ENCODE measurements at regions not wholly inside any gene's neighbourhood (a gene's known extent, or its start where the extent isn't known, plus 50 kb on each side); places are given as distances from the start of the nearest gene placed in this dataset.
"Not testable (repeated sequence)": the region's sequence is repeated elsewhere in the genome, so short reads cannot be mapped to it uniquely, and the experiment has no call there.

GRCh38 chr12:90543841-90544240 lies 411.1 kb downstream of the CCER1 start:
- H3K27ac Mint-ChIP-seq (ENCODE audit: unreplicated experiment), result no peak overlapping the region
- Histone ChIP-seq H4K20me1 (ENCODE audit: insufficient read depth, low read length) (no peaks in the 10 kb centered on the region), H3K9ac (ENCODE audit: low read length) (no peak overlapping the region), H3K27ac (ENCODE audit: low read depth, low read length) (no peak overlapping the region), H3K9me3 (ENCODE audit: insufficient read depth, low read depth, low read length) (no peaks in the 10 kb centered on the region), H3K27me3 (ENCODE audit: insufficient read depth, low read length) (no peaks in the 10 kb centered on the region), H3K36me3 (ENCODE audit: insufficient read depth, low read length) (no peaks in the 10 kb centered on the region), H3K79me2 (ENCODE audit: insufficient read depth, low read length) (no peaks in the 10 kb centered on the region), H3K4me1 (ENCODE audit: insufficient read depth, low read length) (no peaks in the 10 kb centered on the region), H3K4me3 (ENCODE audit: insufficient read depth, low read depth, low read length) (no peak overlapping the region), H2AFZ (ENCODE audit: low read depth, low read length) (no peak overlapping the region), H3K4me2 (ENCODE audit: low read length) (no peak overlapping the region)
- FAIRE-seq, result no peak
- H3K4me3 Mint-ChIP-seq (ENCODE audit: unreplicated experiment), result no peak overlapping the region
- TF ChIP-seq CTCF (IDR thresholded peaks at IDR 0.05; ENCODE audit: insufficient read depth, low read depth, low read length) (no peak), EZH2 (IDR thresholded peaks at IDR 0.05; ENCODE audit: insufficient read depth, low read length) (no peak)
- no peaks in the 10 kb centered on the region for H3K27me3 Mint-ChIP-seq (ENCODE audit: low read depth, unreplicated experiment)
- peak; percentile 3 for DNase-seq (ENCODE audit: low read depth)
- no peaks in the 10 kb centered on the region for H3K4me1 Mint-ChIP-seq (ENCODE audit: low read depth, unreplicated experiment)
- no peaks in the 10 kb centered on the region for H3K36me3 Mint-ChIP-seq (ENCODE audit: low read depth, unreplicated experiment)
- no peaks in the 10 kb centered on the region for H3K9me3 Mint-ChIP-seq (ENCODE audit: unreplicated experiment)

DNA sequence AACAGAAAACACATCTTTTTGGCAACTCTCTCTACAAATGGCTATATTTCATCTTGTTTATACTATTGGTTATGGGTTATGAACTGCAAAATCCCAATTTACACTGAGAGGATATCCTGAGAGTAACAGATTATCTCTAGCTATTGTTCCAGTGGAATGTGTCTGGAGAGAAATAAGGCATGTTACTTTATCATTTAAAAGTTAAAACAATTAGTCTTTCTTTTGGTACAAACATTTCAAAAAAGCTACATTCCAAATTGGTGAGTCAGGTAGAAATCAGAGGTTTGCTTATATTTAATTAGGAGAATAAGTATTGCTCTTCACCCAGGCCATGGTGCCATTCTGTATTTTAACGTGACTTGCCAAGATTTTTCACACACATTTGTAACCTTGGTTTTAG lies 411.6 kb downstream of the CCER1 start:
- Mint-ChIP-seq H3K27me3 (ENCODE audit: low read depth, unreplicated experiment) (no peaks in the 10 kb centered on the region), H3K36me3 (ENCODE audit: low read depth, unreplicated experiment) (no peaks in the 10 kb centered on the region), H3K9me3 (ENCODE audit: unreplicated experiment) (no peaks in the 10 kb centered on the region), H3K27ac (ENCODE audit: unreplicated experiment) (no peak overlapping the region), H3K4me3 (ENCODE audit: unreplicated experiment) (no peak overlapping the region), H3K4me1 (ENCODE audit: low read depth, unreplicated experiment) (no peaks in the 10 kb centered on the region)
- Histone ChIP-seq H3K27ac (ENCODE audit: low read depth, low read length) (no peak overlapping the region), H2AFZ (ENCODE audit: low read depth, low read length) (no peak overlapping the region), H3K4me1 (ENCODE audit: insufficient read depth, low read length) (no peaks in the 10 kb centered on the region), H3K9me3 (ENCODE audit: insufficient read depth, low read depth, low read length) (no peaks in the 10 kb centered on the region), H4K20me1 (ENCODE audit: insufficient read depth, low read length) (no peaks in the 10 kb centered on the region), H3K79me2 (ENCODE audit: insufficient read depth, low read length) (no peaks in the 10 kb centered on the region), H3K4me3 (ENCODE audit: insufficient read depth, low read depth, low read length) (no peak overlapping the region), H3K27me3 (ENCODE audit: insufficient read depth, low read length) (no peaks in the 10 kb centered on the region), H3K4me2 (ENCODE audit: low read length) (no peak overlapping the region), H3K9ac (ENCODE audit: low read length) (no peak overlapping the region), H3K36me3 (ENCODE audit: insufficient read depth, low read length) (no peaks in the 10 kb centered on the region)
- peak; percentile 55 for DNase-seq (ENCODE audit: low read depth)
- no peak for FAIRE-seq
- TF ChIP-seq CTCF (IDR thresholded peaks at IDR 0.05; ENCODE audit: insufficient read depth, low read depth, low read length), result no peak
- TF ChIP-seq EZH2 (IDR thresholded peaks at IDR 0.05; ENCODE audit: insufficient read depth, low read length), result no peak

GRCh38 chr12:90542852-90543251 lies 412.1 kb downstream of the CCER1 start:
- not testable (repeated sequence) for H3K27me3 Mint-ChIP-seq (ENCODE audit: low read depth, unreplicated experiment); H3K4me2 ChIP-seq (ENCODE audit: low read length); H2AFZ ChIP-seq (ENCODE audit: low read depth, low read length); H3K9ac ChIP-seq (ENCODE audit: low read length); H3K9me3 Mint-ChIP-seq (ENCODE audit: unreplicated experiment); H3K4me3 Mint-ChIP-seq (ENCODE audit: unreplicated experiment); DNase-seq (ENCODE audit: low read depth); H3K4me1 Mint-ChIP-seq (ENCODE audit: low read depth, unreplicated experiment); H4K20me1 ChIP-seq (ENCODE audit: insufficient read depth, low read length); H3K4me1 ChIP-seq (ENCODE audit: insufficient read depth, low read length); H3K36me3 Mint-ChIP-seq (ENCODE audit: low read depth, unreplicated experiment); H3K79me2 ChIP-seq (ENCODE audit: insufficient read depth, low read length); H3K27ac ChIP-seq (ENCODE audit: low read depth, low read length); H3K9me3 ChIP-seq (ENCODE audit: insufficient read depth, low read depth, low read length); H3K27me3 ChIP-seq (ENCODE audit: insufficient read depth, low read length); H3K36me3 ChIP-seq (ENCODE audit: insufficient read depth, low read length); H3K4me3 ChIP-seq (ENCODE audit: insufficient read depth, low read depth, low read length); H3K27ac Mint-ChIP-seq (ENCODE audit: unreplicated experiment)
- peak; percentile 9 for FAIRE-seq

- H3K4me2 ChIP-seq (ENCODE audit: low read length); H3K36me3 Mint-ChIP-seq (ENCODE audit: low read depth, unreplicated experiment); H3K27ac ChIP-seq (ENCODE audit: low read depth, low read length); H3K4me1 Mint-ChIP-seq (ENCODE audit: low read depth, unreplicated experiment); H3K9ac ChIP-seq (ENCODE audit: low read length); H3K79me2 ChIP-seq (ENCODE audit: insufficient read depth, low read length); H3K4me3 Mint-ChIP-seq (ENCODE audit: unreplicated experiment); DNase-seq (ENCODE audit: low read depth); H2AFZ ChIP-seq (ENCODE audit: low read depth, low read length); FAIRE-seq; H3K4me3 ChIP-seq (ENCODE audit: insufficient read depth, low read depth, low read length); H3K27me3 ChIP-seq (ENCODE audit: insufficient read depth, low read length); H3K9me3 ChIP-seq (ENCODE audit: insufficient read depth, low read depth, low read length); H3K4me1 ChIP-seq (ENCODE audit: insufficient read depth, low read length); H3K27ac Mint-ChIP-seq (ENCODE audit: unreplicated experiment); H3K9me3 Mint-ChIP-seq (ENCODE audit: unreplicated experiment); H3K27me3 Mint-ChIP-seq (ENCODE audit: low read depth, unreplicated experiment); H3K36me3 ChIP-seq (ENCODE audit: insufficient read depth, low read length); H4K20me1 ChIP-seq (ENCODE audit: insufficient read depth, low read length): not testable (repeated sequence)
These were observed 421.1 kb downstream of the CCER1 start for GRCh38 chr12:90533828-90534227.
